ENCODE measurements at regions not wholly inside any gene's neighbourhood (a gene's known extent, or its start where the extent isn't known, plus 50 kb on each side); places are given as distances from the start of the nearest gene placed in this dataset.

- no peaks in the 10 kb centered on the region for H3K36me3 ChIP-seq (ENCODE audit: control insufficient read depth in 2 of 2, insufficient read depth in 2 of 2, low read length in 1 of 2)
- ATAC-seq (no peak), DNase-seq (ENCODE audit: low read depth, low spot score) (no peak), FAIRE-seq (no peak)
- RAD21 ChIA-PET (ENCODE audit: unreplicated experiment), result no interaction called here
- H3K9ac ChIP-seq (ENCODE audit: control insufficient read depth, insufficient read depth, low read length), result no peak overlapping the region
- no peaks in the 10 kb centered on the region for H3K9me3 ChIP-seq (replicated peaks; ENCODE audit: control insufficient read depth, insufficient read depth, low read length)
- no peaks in the 10 kb centered on the region for H4K20me1 ChIP-seq (ENCODE audit: control insufficient read depth, insufficient read depth)
- intact Hi-C loops (cut with micrococcal nuclease; ENCODE audit: unreplicated experiment), result no loop called here
- in situ Hi-C loops (cut with MboI), result no loop called here
- POLR2A ChIA-PET, result no interaction called here
- WGBS (ENCODE audit: insufficient coverage, insufficient replicate concordance, low lambda C conversion rate, missing lambda C conversion rate), result 18% methylated on average over 2 of the region's 2 CpGs
- no TSS peak for BruUV-seq (replicated peaks)
- H3K79me2 ChIP-seq (ENCODE audit: control insufficient read depth, insufficient read depth, low read length), result no peaks in the 10 kb centered on the region
- H3K27me3 ChIP-seq (replicated peaks in 1 of 2; ENCODE audit: control insufficient read depth in 2 of 2, insufficient read depth in 2 of 2, low read length in 1 of 2), result no peaks in the 10 kb centered on the region
- H2AFZ ChIP-seq (ENCODE audit: control insufficient read depth, low read depth, low read length), result no peak overlapping the region
- SMC1A ChIA-PET (ENCODE audit: uncharacterized antibody, unreplicated experiment), result no interaction called here
- no peak overlapping the region for H3K27ac ChIP-seq (ENCODE audit: control insufficient read depth, insufficient read depth)
- CTCF ChIA-PET, result no interaction called here
- no peak for TF ChIP-seq FOXM1 (IDR thresholded peaks at IDR 0.05; ENCODE audit: low read depth, low read length)
- TF ChIP-seq EZH2 (IDR thresholded peaks at IDR 0.05; ENCODE audit: borderline replicate concordance, control insufficient read depth, low read depth, low read length), result no peak
- no peak for TF ChIP-seq RCOR1 (conservative IDR thresholded peaks at IDR 0.05; ENCODE audit: low read depth, low read length)
- TF ChIP-seq ASH2L (IDR thresholded peaks at IDR 0.05; ENCODE audit: borderline replicate concordance, low read depth), result no peak
- TF ChIP-seq DPF2 (IDR thresholded peaks at IDR 0.05), result no peak
- TF ChIP-seq FOS (IDR thresholded peaks at IDR 0.05; ENCODE audit: borderline replicate concordance, extremely low read depth, insufficient read length), result no peak
- TF ChIP-seq ZNF384 (IDR thresholded peaks at IDR 0.05; ENCODE audit: borderline replicate concordance, low read depth, low read length), result no peak
- no peak for TF ChIP-seq ZBTB11 (CRISPR knock-in tag; IDR thresholded peaks at IDR 0.05)
- no peak for TF ChIP-seq CEBPZ (IDR thresholded peaks at IDR 0.05; ENCODE audit: low read depth, low read length)
- no peak for TF ChIP-seq CTCF (IDR thresholded peaks at IDR 0.05 in 2 of 3, conservative IDR thresholded peaks at IDR 0.05 in 1 of 3; ENCODE audit: control insufficient read depth in 2 of 3, extremely low read depth in 1 of 3, insufficient read depth in 1 of 3, low read depth in 3 of 3, low read length in 3 of 3)
- TF ChIP-seq RBBP5 (conservative IDR thresholded peaks at IDR 0.05), result no peak
- no peak for TF ChIP-seq ETV6 (conservative IDR thresholded peaks at IDR 0.05 in 1 of 2, IDR thresholded peaks at IDR 0.05 in 1 of 2; ENCODE audit: borderline replicate concordance in 1 of 2, low read depth in 1 of 2)
- H3K4me3 ChIP-seq, result no peak overlapping the region
- H3K4me1 ChIP-seq (ENCODE audit: control insufficient read depth, insufficient read depth, low read length), result no peaks in the 10 kb centered on the region
- H3K4me2 ChIP-seq (ENCODE audit: control insufficient read depth, insufficient read depth), result no peak overlapping the region
These were observed 95.5 kb upstream of the KCTD8 start for GRCh38 chr4:44544158-44544557.

Data from GM12878 (cell line).